ENCODE measurements at regions not wholly inside any gene's neighbourhood (a gene's known extent, or its start where the extent isn't known, plus 50 kb on each side); places are given as distances from the start of the nearest gene placed in this dataset.

- TF ChIP-seq ZNF513 (CRISPR knock-in tag; conservative IDR thresholded peaks at IDR 0.05) (no peak), ZNF883 (CRISPR knock-in tag; IDR thresholded peaks at IDR 0.05; ENCODE audit: not compliant biosample characterization) (no peak), HES4 (CRISPR knock-in tag; IDR thresholded peaks at IDR 0.05; ENCODE audit: borderline replicate concordance) (no peak), ZNF691 (CRISPR knock-in tag; IDR thresholded peaks at IDR 0.05; ENCODE audit: borderline replicate concordance, low read depth) (no peak), ZNF282 (IDR thresholded peaks at IDR 0.05; ENCODE audit: partially characterized antibody) (no peak), NKX3-1 (CRISPR knock-in tag; IDR thresholded peaks at IDR 0.05) (peak; percentile 63; the same call in 1 of the 2 replicates), ZNF790 (CRISPR knock-in tag; IDR thresholded peaks at IDR 0.05; ENCODE audit: borderline replicate concordance) (no peak), ZBTB33 (CRISPR knock-in tag; IDR thresholded peaks at IDR 0.05) (peak; percentile 42; the same call in 1 of the 2 replicates), ZNF251 (CRISPR knock-in tag; IDR thresholded peaks at IDR 0.05) (no peak), BCLAF1 (IDR thresholded peaks at IDR 0.05) (no peak), HOXA9 (CRISPR knock-in tag; IDR thresholded peaks at IDR 0.05; ENCODE audit: borderline replicate concordance) (no peak; the same call in 1 of the 2 replicates)
- TF ChIP-seq, protein P1, sequence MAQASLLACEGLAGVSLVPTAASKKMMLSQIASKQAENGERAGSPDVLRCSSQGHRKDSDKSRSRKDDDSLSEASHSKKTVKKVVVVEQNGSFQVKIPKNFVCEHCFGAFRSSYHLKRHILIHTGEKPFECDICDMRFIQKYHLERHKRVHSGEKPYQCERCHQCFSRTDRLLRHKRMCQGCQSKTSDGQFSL (CRISPR knock-in tag; IDR thresholded peaks at IDR 0.05): 0 out of 2 replicates have a peak, but pooled peaks have one; percentile 66
- TF ChIP-seq, protein P2, sequence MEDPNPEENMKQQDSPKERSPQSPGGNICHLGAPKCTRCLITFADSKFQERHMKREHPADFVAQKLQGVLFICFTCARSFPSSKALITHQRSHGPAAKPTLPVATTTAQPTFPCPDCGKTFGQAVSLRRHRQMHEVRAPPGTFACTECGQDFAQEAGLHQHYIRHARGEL (CRISPR knock-in tag; IDR thresholded peaks at IDR 0.05): no peak
- TF ChIP-seq, protein P3, sequence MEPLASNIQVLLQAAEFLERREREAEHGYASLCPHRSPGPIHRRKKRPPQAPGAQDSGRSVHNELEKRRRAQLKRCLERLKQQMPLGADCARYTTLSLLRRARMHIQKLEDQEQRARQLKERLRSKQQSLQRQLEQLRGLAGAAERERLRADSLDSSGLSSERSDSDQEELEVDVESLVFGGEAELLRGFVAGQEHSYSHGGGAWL (CRISPR knock-in tag; IDR thresholded peaks at IDR 0.05): no peak
- TF ChIP-seq, protein P4, sequence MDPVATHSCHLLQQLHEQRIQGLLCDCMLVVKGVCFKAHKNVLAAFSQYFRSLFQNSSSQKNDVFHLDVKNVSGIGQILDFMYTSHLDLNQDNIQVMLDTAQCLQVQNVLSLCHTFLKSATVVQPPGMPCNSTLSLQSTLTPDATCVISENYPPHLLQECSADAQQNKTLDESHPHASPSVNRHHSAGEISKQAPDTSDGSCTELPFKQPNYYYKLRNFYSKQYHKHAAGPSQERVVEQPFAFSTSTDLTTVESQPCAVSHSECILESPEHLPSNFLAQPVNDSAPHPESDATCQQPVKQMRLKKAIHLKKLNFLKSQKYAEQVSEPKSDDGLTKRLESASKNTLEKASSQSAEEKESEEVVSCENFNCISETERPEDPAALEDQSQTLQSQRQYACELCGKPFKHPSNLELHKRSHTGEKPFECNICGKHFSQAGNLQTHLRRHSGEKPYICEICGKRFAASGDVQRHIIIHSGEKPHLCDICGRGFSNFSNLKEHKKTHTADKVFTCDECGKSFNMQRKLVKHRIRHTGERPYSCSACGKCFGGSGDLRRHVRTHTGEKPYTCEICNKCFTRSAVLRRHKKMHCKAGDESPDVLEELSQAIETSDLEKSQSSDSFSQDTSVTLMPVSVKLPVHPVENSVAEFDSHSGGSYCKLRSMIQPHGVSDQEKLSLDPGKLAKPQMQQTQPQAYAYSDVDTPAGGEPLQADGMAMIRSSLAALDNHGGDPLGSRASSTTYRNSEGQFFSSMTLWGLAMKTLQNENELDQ (CRISPR knock-in tag; IDR thresholded peaks at IDR 0.05; ENCODE audit: borderline replicate concordance): no peak
Observed at GRCh38 chr1:234975941-234976860, 152.4 kb downstream of the TOMM20 start (continued).
